Mucosa of rectum (tissue), 2 donors: ENCODE measurements at regions not wholly inside any gene's neighbourhood (a gene's known extent, or its start where the extent isn't known, plus 50 kb on each side); places are given as distances from the start of the nearest gene placed in this dataset.
"Not testable (repeated sequence)": the region's sequence is repeated elsewhere in the genome, so short reads cannot be mapped to it uniquely, and the experiment has no call there.

ENCODE experiments used
- H3K27ac ChIP-seq, 2 donors: one replicate each; pipeline ENCODE4 v1.7.0; 2013; ENCODE audit warnings: inconsistent platforms in 2 of 2, low read depth in 2 of 2, low read length in 2 of 2
- H3K27me3 ChIP-seq, 2 donors: one replicate each; pipeline ENCODE4 v1.7.0; 2013; ENCODE audit warnings: low read length in 2 of 2; ENCODE audit not compliant: control insufficient read depth in 2 of 2, insufficient read depth in 2 of 2
- H3K36me3 ChIP-seq, 2 donors: one replicate each; pipeline ENCODE4 v1.7.0; 2013; ENCODE audit warnings: low read length in 2 of 2; ENCODE audit not compliant: control insufficient read depth in 2 of 2, insufficient read depth in 2 of 2
- H3K4me1 ChIP-seq, 2 donors: one replicate each; pipeline ENCODE4 v1.7.0; 2013; ENCODE audit warnings: low read length in 2 of 2, mild to moderate bottlenecking in 1 of 2; ENCODE audit not compliant: control insufficient read depth in 2 of 2, insufficient read depth in 2 of 2
- H3K4me3 ChIP-seq, 2 donors: one replicate each; pipeline ENCODE4 v1.7.0; 2013; ENCODE audit warnings: low read length in 2 of 2
- H3K9ac ChIP-seq, 2 donors: one replicate each; pipeline ENCODE4 v1.7.0; 2013; ENCODE audit warnings: low read length in 2 of 2, low read depth in 1 of 2, mild to moderate bottlenecking in 1 of 2
- H3K9me3 ChIP-seq, 2 donors: one replicate each; pipeline ENCODE4 v1.7.0; 2013; ENCODE audit warnings: low read length in 2 of 2; ENCODE audit not compliant: control insufficient read depth in 2 of 2
- donor health status: healthy.
- donor health status: Normal muscosa, but diverticular disease.

DNA sequence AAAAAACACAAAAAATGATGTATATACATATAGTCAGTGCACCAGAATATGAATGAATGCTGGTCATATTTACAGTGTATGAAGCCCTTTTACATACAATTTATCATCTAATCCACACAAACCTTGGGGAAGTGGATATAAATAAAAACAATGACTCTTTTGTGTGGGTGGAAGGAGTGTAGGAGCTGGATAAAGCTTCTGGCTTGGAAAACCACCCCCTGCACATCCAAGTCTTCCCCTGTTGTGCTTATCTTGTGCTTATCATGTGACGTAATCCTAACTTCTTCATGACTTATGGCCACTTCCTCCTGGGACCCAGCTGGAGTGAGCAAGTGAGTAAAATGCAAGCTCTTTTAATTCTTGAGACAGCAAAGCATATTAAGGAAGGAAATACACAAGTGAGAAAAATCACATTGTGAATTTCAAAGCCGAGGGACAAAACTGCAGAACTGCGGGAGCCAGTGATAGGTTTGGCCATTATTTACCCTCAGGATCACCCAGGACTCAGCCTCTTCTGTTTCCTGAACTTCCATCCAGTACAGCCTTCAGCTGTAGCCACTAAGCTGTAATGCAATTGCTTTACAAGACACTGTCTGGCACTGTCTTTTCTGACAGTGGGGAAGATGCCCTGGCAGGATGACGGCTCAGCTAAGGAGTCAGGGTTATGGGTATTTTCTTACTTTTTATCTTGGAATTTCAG, 104.0 kb upstream of the PPM1J start:
- H3K27me3 ChIP-seq = no peaks in the 10 kb centered on the region
- peak overlapping the region in 1 of 2 donors; percentile 52 for H3K27ac ChIP-seq
- no peak overlapping the region for H3K9ac ChIP-seq
- no peak overlapping the region for H3K4me3 ChIP-seq
- no peaks in the 10 kb centered on the region for H3K9me3 ChIP-seq
- H3K36me3 ChIP-seq = no peaks in the 10 kb centered on the region
- H3K4me1 ChIP-seq = peaks cover 0 to 5% of the 10 kb centered on the region in 2 donors

DNA sequence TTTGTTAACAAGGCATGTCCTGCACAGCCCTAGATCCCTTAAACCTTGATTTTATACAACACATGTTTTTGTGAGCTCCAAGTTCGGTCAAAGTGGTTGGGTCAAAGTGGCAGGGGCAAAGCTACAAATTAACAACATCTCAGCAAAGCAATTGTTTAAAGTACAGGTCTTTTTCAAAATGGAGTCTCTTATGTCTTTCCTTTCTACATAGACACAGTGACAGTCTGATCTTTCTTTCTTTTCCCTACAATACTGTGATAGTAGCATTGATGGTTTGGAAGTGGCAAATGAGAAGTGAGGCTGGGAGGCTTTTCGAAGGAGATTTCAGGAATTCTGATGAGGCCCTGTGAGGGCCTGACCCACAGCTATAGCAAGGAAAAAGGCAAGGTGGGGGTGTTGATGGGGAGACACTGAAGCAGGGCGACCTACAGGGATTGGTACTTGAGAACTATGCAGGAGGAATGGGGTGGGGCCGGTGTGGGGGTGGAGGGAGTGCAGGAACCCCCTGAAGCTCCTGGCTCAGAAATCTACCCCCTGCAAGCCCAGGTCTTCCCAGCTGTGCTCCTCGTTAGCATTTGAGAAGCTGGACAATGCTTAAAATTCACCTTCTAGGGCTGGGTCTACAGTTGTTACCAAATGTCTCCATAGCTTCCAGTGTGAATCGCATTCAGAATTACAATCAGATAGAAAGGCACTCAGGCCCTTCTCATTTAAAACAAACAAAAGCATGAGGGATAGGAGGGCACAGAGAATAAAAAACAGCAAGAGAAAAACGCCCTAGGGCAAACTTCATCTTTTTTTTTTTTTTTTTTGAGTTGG, 102.6 kb upstream of the PPM1J start:
- Histone ChIP-seq H3K36me3 (no peaks in the 10 kb centered on the region), H3K27ac (no peak overlapping the region), H3K4me3 (no peak overlapping the region), H3K27me3 (no peaks in the 10 kb centered on the region), H3K9ac (no peak overlapping the region), H3K4me1 (peaks cover 0 to 5% of the 10 kb centered on the region in 2 donors), H3K9me3 (no peaks in the 10 kb centered on the region)

GRCh38 chr1:112815376-112815775, 100.2 kb upstream of the PPM1J start:
- Histone ChIP-seq H3K27me3 (no peaks in the 10 kb centered on the region), H3K4me1 (peaks cover 0 to 5% of the 10 kb centered on the region in 2 donors), H3K9ac (no peak overlapping the region), H3K4me3 (no peak overlapping the region), H3K9me3 (no peaks in the 10 kb centered on the region), H3K27ac (no peak overlapping the region), H3K36me3 (no peaks in the 10 kb centered on the region)

DNA sequence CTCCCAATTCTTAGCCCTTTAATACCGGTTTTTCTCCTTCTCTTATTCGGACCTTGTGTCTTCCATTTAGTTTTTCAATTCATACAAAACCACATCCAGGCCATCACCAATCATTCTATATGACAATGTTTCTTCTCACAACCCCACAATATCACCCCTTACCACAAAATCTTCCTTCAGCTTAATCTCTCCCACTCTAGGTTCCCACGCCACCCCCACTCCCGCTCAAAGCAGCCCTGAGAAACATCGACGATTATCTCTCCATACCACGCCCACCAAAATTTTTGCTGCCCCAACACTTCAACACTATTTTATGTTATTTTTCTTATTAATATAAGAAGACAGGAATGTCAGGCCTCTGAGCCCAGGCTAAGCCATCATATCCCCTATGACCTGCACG, 99.5 kb upstream of the PPM1J start:
- H3K9me3 ChIP-seq, H3K9ac ChIP-seq, H3K27ac ChIP-seq, H3K36me3 ChIP-seq, H3K4me3 ChIP-seq, H3K4me1 ChIP-seq, H3K27me3 ChIP-seq: not testable (repeated sequence)

DNA sequence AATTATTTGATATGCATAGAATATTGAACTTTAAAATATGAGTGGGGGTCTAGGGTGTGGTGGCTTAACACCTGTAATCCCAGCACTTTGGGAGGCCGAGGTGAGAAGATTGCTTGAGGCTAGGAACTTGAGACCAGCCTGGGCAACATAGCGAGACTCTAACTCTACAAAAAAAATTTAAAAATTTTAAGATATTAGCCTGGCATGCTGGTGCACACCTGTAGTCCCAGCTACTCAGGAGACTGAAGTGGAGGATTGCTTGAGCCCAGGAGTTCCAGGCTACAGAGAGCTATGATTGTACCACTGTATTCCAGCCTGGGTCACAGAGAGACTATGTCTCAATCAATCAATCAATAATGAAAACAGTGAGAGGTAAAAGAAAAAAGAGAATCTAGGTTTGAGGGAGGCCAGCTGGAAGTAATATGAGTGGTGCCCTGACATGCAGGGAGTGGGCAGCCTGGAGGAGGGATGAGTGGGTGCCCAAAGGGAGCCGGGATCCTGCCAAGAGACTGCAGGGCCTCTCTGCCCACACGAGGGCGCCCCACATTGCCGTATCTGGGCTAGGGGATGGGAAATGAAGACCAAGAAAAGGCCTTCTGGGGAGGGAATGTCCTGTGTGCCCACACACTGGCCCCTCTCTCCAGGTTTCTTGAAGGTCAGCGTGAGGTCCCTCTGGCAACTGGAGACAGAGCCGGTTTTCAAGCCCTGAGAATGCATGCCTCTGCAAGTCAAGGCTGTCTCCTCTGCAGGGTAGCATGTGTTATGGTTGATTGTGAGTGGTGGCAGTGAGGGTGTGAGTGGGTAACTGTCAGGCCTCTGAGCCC, 93.9 kb upstream of the PPM1J start:
- Histone ChIP-seq H3K9ac (no peak overlapping the region), H3K27me3 (no peaks in the 10 kb centered on the region), H3K27ac (no peak overlapping the region)

GRCh38 chr1:112807999-112808398, 92.9 kb upstream of the PPM1J start:
- Histone ChIP-seq H3K4me3 (no peak overlapping the region), H3K27ac (no peak overlapping the region)

More for the DNA sequence above, 93.9 kb upstream of the PPM1J start:
- no peak overlapping the region for H3K4me3 ChIP-seq
- H3K4me1 ChIP-seq = no peaks in the 10 kb centered on the region
- H3K9me3 ChIP-seq = no peaks in the 10 kb centered on the region
- no peaks in the 10 kb centered on the region for H3K36me3 ChIP-seq

GRCh38 chr1:112807117-112807516, 92.0 kb upstream of the PPM1J start:
- Histone ChIP-seq H3K4me3 (no peak overlapping the region), H3K9me3 (no peaks in the 10 kb centered on the region), H3K27ac (no peak overlapping the region), H3K9ac (no peak overlapping the region), H3K27me3 (no peaks in the 10 kb centered on the region), H3K36me3 (no peaks in the 10 kb centered on the region), H3K4me1 (no peaks in the 10 kb centered on the region)

More at GRCh38 chr1:112807999-112808398, 92.9 kb upstream of the PPM1J start:
- H3K27me3 ChIP-seq = no peaks in the 10 kb centered on the region
- H3K36me3 ChIP-seq = no peaks in the 10 kb centered on the region
- H3K9me3 ChIP-seq = no peaks in the 10 kb centered on the region
- H3K4me1 ChIP-seq = no peaks in the 10 kb centered on the region
- H3K9ac ChIP-seq = no peak overlapping the region

- Histone ChIP-seq H3K36me3 (no peaks in the 10 kb centered on the region), H3K9me3 (no peaks in the 10 kb centered on the region), H3K27ac (no peak overlapping the region)
Measured at GRCh38 chr1:112806090-112806642, 91.0 kb upstream of the PPM1J start.

GRCh38 chr1:112805155-112805853, 90.2 kb upstream of the PPM1J start:
- H3K4me1 ChIP-seq = no peaks in the 10 kb centered on the region
- no peaks in the 10 kb centered on the region for H3K9me3 ChIP-seq
- H3K36me3 ChIP-seq = no peaks in the 10 kb centered on the region
- H3K27ac ChIP-seq = no peak overlapping the region
- no peak overlapping the region for H3K9ac ChIP-seq
- H3K4me3 ChIP-seq = no peak overlapping the region
- H3K27me3 ChIP-seq = no peaks in the 10 kb centered on the region

More at GRCh38 chr1:112806090-112806642, 91.0 kb upstream of the PPM1J start:
- H3K4me3 ChIP-seq = no peak overlapping the region
- H3K27me3 ChIP-seq = no peaks in the 10 kb centered on the region
- no peaks in the 10 kb centered on the region for H3K4me1 ChIP-seq
- no peak overlapping the region for H3K9ac ChIP-seq
